ENCODE measurements at regions not wholly inside any gene's neighbourhood (a gene's known extent, or its start where the extent isn't known, plus 50 kb on each side); places are given as distances from the start of the nearest gene placed in this dataset.
"Not testable (repeated sequence)": the region's sequence is repeated elsewhere in the genome, so short reads cannot be mapped to it uniquely, and the experiment has no call there.

DNA sequence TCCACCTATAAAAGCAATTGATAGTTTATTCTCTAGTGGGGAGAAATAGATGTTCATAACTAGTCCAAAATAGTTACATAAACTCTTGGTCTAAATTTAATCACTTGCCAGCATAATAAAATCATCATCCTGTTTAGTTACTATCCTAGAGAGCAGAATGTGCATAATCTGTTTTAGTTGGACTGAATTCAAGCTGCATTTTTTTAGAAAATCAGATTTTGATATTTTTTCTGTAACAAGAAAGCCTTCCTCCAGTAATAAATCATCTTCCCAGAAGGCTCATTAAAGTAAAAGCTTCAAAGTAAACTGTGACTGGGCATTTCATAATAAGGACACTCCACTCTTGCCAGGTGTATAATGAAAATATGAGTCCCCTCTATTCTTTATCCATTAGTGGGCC lies 453.1 kb downstream of the TRAM1L1 start:
- Histone ChIP-seq H3K36me3 (no peaks in the 10 kb centered on the region), H3K27me3 (no peaks in the 10 kb centered on the region), H3K9me3 (no peaks in the 10 kb centered on the region), H3K27ac (no peak overlapping the region), H3K4me3 (no peak overlapping the region), H3K4me1 (no peaks in the 10 kb centered on the region)
- no peak for DNase-seq (ENCODE audit: low spot score)
- TF ChIP-seq, protein P1, sequence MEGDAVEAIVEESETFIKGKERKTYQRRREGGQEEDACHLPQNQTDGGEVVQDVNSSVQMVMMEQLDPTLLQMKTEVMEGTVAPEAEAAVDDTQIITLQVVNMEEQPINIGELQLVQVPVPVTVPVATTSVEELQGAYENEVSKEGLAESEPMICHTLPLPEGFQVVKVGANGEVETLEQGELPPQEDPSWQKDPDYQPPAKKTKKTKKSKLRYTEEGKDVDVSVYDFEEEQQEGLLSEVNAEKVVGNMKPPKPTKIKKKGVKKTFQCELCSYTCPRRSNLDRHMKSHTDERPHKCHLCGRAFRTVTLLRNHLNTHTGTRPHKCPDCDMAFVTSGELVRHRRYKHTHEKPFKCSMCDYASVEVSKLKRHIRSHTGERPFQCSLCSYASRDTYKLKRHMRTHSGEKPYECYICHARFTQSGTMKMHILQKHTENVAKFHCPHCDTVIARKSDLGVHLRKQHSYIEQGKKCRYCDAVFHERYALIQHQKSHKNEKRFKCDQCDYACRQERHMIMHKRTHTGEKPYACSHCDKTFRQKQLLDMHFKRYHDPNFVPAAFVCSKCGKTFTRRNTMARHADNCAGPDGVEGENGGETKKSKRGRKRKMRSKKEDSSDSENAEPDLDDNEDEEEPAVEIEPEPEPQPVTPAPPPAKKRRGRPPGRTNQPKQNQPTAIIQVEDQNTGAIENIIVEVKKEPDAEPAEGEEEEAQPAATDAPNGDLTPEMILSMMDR (IDR thresholded peaks at IDR 0.05): no peak

- Histone ChIP-seq H3K27ac (no peak overlapping the region), H3K36me3 (no peaks in the 10 kb centered on the region), H3K9me3 (no peaks in the 10 kb centered on the region), H3K4me3 (no peak overlapping the region), H3K4me1 (no peaks in the 10 kb centered on the region), H3K27me3 (no peaks in the 10 kb centered on the region)
- TF ChIP-seq, protein P1 (IDR thresholded peaks at IDR 0.05): no peak
- DNase-seq (ENCODE audit: low spot score): no peak
These were observed 456.8 kb downstream of the TRAM1L1 start for GRCh38 chr4:116628598-116628997.

DNA sequence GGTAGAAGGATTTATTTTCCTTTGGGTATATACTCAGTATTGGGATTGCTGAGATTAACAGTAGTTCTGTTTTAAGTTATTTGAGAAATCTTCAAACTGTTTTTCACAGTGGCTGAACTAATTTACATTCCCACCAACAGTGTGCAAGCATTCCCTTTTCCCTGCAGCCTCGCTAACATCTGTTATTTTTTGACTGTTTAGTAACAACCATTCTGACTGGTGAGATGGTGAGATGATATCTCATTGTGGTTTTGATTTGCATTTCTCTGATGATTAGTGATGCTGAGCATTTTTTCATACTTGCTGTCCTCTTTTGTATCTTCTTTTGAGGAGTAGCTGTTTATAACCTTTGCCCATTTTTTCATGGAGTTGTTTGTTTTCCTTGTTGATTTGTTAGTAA lies 457.8 kb downstream of the TRAM1L1 start:
- no peak overlapping the region for H3K4me3 ChIP-seq
- H3K9me3 ChIP-seq: no peaks in the 10 kb centered on the region
- no peaks in the 10 kb centered on the region for H3K27me3 ChIP-seq
- no peak overlapping the region for H3K27ac ChIP-seq
- no peak for DNase-seq (ENCODE audit: low spot score)
- H3K4me1 ChIP-seq: no peaks in the 10 kb centered on the region
- H3K36me3 ChIP-seq: no peaks in the 10 kb centered on the region
- TF ChIP-seq, protein P1 (IDR thresholded peaks at IDR 0.05): no peak

GRCh38 chr4:116619508-116619907 lies 465.9 kb downstream of the TRAM1L1 start:
- not testable (repeated sequence) for H3K36me3 ChIP-seq; H3K4me1 ChIP-seq; H3K4me3 ChIP-seq; DNase-seq (ENCODE audit: low spot score); H3K27me3 ChIP-seq; H3K9me3 ChIP-seq; H3K27ac ChIP-seq

GRCh38 chr4:116618638-116619037 lies 466.7 kb downstream of the TRAM1L1 start:
- TF ChIP-seq, protein P1 (IDR thresholded peaks at IDR 0.05): no peak
- H3K27ac ChIP-seq: no peak overlapping the region
- no peak for DNase-seq (ENCODE audit: low spot score)
- no peaks in the 10 kb centered on the region for H3K4me1 ChIP-seq
- H3K36me3 ChIP-seq: no peaks in the 10 kb centered on the region
- H3K4me3 ChIP-seq: no peak overlapping the region
- no peaks in the 10 kb centered on the region for H3K27me3 ChIP-seq
- H3K9me3 ChIP-seq: no peaks in the 10 kb centered on the region

- no peak for DNase-seq (ENCODE audit: low spot score)
- H3K27ac ChIP-seq: no peak overlapping the region
- H3K4me1 ChIP-seq: no peaks in the 10 kb centered on the region
These were observed 482.3 kb downstream of the TRAM1L1 start for GRCh38 chr4:116603096-116603495.

More at GRCh38 chr4:116603096-116603495, 482.3 kb downstream of the TRAM1L1 start:
- H3K9me3 ChIP-seq: no peaks in the 10 kb centered on the region
- TF ChIP-seq, protein P1 (IDR thresholded peaks at IDR 0.05): no peak
- H3K4me3 ChIP-seq: no peak overlapping the region
- H3K27me3 ChIP-seq: no peaks in the 10 kb centered on the region
- no peaks in the 10 kb centered on the region for H3K36me3 ChIP-seq

Measured in right atrium auricular region (tissue), 2 donors.